ENCODE measurements at regions not wholly inside any gene's neighbourhood (a gene's known extent, or its start where the extent isn't known, plus 50 kb on each side); places are given as distances from the start of the nearest gene placed in this dataset.

DNA sequence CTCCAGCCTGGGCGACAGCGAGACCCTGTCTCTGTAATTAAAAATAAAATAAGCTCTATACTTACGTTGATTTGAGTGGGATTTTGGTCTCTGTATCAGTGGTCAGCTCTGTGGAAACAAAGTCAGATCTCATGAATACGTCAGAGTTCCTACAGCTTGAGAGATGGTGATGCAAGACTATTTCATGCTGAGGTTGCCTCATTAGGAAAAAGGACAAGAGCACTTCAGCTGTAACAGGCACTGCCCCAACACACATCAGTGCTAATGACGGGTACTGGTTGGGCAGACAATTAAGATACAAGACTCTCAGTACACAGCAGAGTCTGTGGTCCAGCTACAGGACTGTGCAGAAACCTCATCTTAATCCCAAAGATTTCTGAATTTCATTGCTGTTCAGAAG, 246.4 kb upstream of the AMIGO2 start:
- CTCF ChIA-PET, result interaction anchor here (1.1 kb wide), 1 partner anchor 13 kb away, joined by 3 read pairs; no protein-coding TSS in a partner anchor

GRCh38 chr12:47323802-47324201, 244.0 kb upstream of the AMIGO2 start:
- Histone ChIP-seq H3K4me1 (ENCODE audit: insufficient read depth, low read length) (peaks cover 6% of the 10 kb centered on the region), H3K9me3 (ENCODE audit: control insufficient read depth in 1 of 2, insufficient read depth in 1 of 2, low read length in 2 of 2) (peaks cover 0 to 3% of the 10 kb centered on the region in 2 experiments), H3K27ac (ENCODE audit: low read depth in 1 of 2, low read length in 2 of 2) (no peak overlapping the region), H3K4me3 (ENCODE audit: low read length) (no peak overlapping the region), H3K27me3 (ENCODE audit: control insufficient read depth in 1 of 2, insufficient read depth in 2 of 2, low read length in 2 of 2) (no peaks in the 10 kb centered on the region), H3K36me3 (ENCODE audit: insufficient read depth, low read length) (no peaks in the 10 kb centered on the region)
- TF ChIP-seq, protein P1, sequence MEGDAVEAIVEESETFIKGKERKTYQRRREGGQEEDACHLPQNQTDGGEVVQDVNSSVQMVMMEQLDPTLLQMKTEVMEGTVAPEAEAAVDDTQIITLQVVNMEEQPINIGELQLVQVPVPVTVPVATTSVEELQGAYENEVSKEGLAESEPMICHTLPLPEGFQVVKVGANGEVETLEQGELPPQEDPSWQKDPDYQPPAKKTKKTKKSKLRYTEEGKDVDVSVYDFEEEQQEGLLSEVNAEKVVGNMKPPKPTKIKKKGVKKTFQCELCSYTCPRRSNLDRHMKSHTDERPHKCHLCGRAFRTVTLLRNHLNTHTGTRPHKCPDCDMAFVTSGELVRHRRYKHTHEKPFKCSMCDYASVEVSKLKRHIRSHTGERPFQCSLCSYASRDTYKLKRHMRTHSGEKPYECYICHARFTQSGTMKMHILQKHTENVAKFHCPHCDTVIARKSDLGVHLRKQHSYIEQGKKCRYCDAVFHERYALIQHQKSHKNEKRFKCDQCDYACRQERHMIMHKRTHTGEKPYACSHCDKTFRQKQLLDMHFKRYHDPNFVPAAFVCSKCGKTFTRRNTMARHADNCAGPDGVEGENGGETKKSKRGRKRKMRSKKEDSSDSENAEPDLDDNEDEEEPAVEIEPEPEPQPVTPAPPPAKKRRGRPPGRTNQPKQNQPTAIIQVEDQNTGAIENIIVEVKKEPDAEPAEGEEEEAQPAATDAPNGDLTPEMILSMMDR (IDR thresholded peaks at IDR 0.05), result no peak
- H3K27me3 Mint-ChIP-seq, result no peaks in the 10 kb centered on the region
- ATAC-seq (ENCODE audit: poor library complexity) (no peak), DNase-seq (no peak)
- H3K36me3 Mint-ChIP-seq (ENCODE audit: low read depth), result no peaks in the 10 kb centered on the region
- POLR2A ChIA-PET, result no interaction called here
- no peak overlapping the region for H3K4me3 Mint-ChIP-seq
- intact Hi-C loops (cut with DNase I, micrococcal nuclease), result no loop called here
- H3K27ac Mint-ChIP-seq, result no peak overlapping the region
- CTCF ChIA-PET, result no interaction called here
- peaks cover 1% of the 10 kb centered on the region for H3K9me3 Mint-ChIP-seq
- peaks cover 23% of the 10 kb centered on the region for H3K4me1 Mint-ChIP-seq (ENCODE audit: low read depth)

More for the DNA sequence above, 246.4 kb upstream of the AMIGO2 start:
- Histone ChIP-seq H3K27ac (ENCODE audit: low read depth in 1 of 2, low read length in 2 of 2) (no peak overlapping the region), H3K27me3 (ENCODE audit: control insufficient read depth in 1 of 2, insufficient read depth in 2 of 2, low read length in 2 of 2) (no peaks in the 10 kb centered on the region), H3K36me3 (ENCODE audit: insufficient read depth, low read length) (no peaks in the 10 kb centered on the region), H3K4me1 (ENCODE audit: insufficient read depth, low read length) (peaks cover 3% of the 10 kb centered on the region), H3K9me3 (ENCODE audit: control insufficient read depth in 1 of 2, insufficient read depth in 1 of 2, low read length in 2 of 2) (no peaks in the 10 kb centered on the region), H3K4me3 (ENCODE audit: low read length) (no peak overlapping the region)
- no peak overlapping the region for H3K27ac Mint-ChIP-seq
- no peak overlapping the region for H3K4me3 Mint-ChIP-seq
- DNase-seq (no peak), ATAC-seq (ENCODE audit: poor library complexity) (no peak)
- H3K4me1 Mint-ChIP-seq (ENCODE audit: low read depth), result peaks cover 29% of the 10 kb centered on the region
- intact Hi-C loops (cut with DNase I, micrococcal nuclease), result no loop called here
- POLR2A ChIA-PET, result no interaction called here
- no peaks in the 10 kb centered on the region for H3K27me3 Mint-ChIP-seq
- TF ChIP-seq, protein P1 (IDR thresholded peaks at IDR 0.05), result no peak
- no peaks in the 10 kb centered on the region for H3K36me3 Mint-ChIP-seq (ENCODE audit: low read depth)
- H3K9me3 Mint-ChIP-seq, result peaks cover 3% of the 10 kb centered on the region

- no peak for DNase-seq
- Histone ChIP-seq H3K9me3 (ENCODE audit: control insufficient read depth in 1 of 2, insufficient read depth in 1 of 2, low read length in 2 of 2) (peaks cover 0 to 3% of the 10 kb centered on the region in 2 experiments), H3K4me3 (ENCODE audit: low read length) (no peak overlapping the region), H3K27ac (ENCODE audit: low read depth in 1 of 2, low read length in 2 of 2) (no peak overlapping the region), H3K36me3 (ENCODE audit: insufficient read depth, low read length) (no peaks in the 10 kb centered on the region), H3K27me3 (ENCODE audit: control insufficient read depth in 1 of 2, insufficient read depth in 2 of 2, low read length in 2 of 2) (no peaks in the 10 kb centered on the region), H3K4me1 (ENCODE audit: insufficient read depth, low read length) (peaks cover 12% of the 10 kb centered on the region)
- intact Hi-C loops (cut with DNase I, micrococcal nuclease), result no loop called here
- Mint-ChIP-seq H3K4me1 (ENCODE audit: low read depth) (peaks cover 18% of the 10 kb centered on the region), H3K4me3 (no peak overlapping the region), H3K27me3 (no peaks in the 10 kb centered on the region), H3K27ac (no peak overlapping the region), H3K9me3 (no peaks in the 10 kb centered on the region), H3K36me3 (ENCODE audit: low read depth) (no peaks in the 10 kb centered on the region)
- ATAC-seq (ENCODE audit: poor library complexity), result no peak
- ChIA-PET POLR2A (interaction anchor here (1.1 to 1.6 kb wide), 2 partner anchors 76 to 106 kb away, joined by 3 to 5 read pairs; no protein-coding TSS in a partner anchor), CTCF (no interaction called here)
- TF ChIP-seq, protein P1 (IDR thresholded peaks at IDR 0.05), result no peak
Observed at GRCh38 chr12:47321436-47321835, 241.7 kb upstream of the AMIGO2 start.
